NB4 (cell line): ENCODE measurements at regions not wholly inside any gene's neighbourhood (a gene's known extent, or its start where the extent isn't known, plus 50 kb on each side); places are given as distances from the start of the nearest gene placed in this dataset.

Experiments
- POLR2A ChIP-seq: IDR thresholded peaks from 2 replicates; pipeline ENCODE4 v1.6.1; 2011; ENCODE audit warnings: mild to moderate bottlenecking; ENCODE audit not compliant: insufficient read length; ENCODE audit errors: extremely low read depth
- TF ChIP-seq, protein P1 (sequence below): IDR thresholded peaks from one replicate; pipeline ENCODE4 v1.5.1; 2012; ENCODE audit warnings: low read depth, low read length

DNA sequence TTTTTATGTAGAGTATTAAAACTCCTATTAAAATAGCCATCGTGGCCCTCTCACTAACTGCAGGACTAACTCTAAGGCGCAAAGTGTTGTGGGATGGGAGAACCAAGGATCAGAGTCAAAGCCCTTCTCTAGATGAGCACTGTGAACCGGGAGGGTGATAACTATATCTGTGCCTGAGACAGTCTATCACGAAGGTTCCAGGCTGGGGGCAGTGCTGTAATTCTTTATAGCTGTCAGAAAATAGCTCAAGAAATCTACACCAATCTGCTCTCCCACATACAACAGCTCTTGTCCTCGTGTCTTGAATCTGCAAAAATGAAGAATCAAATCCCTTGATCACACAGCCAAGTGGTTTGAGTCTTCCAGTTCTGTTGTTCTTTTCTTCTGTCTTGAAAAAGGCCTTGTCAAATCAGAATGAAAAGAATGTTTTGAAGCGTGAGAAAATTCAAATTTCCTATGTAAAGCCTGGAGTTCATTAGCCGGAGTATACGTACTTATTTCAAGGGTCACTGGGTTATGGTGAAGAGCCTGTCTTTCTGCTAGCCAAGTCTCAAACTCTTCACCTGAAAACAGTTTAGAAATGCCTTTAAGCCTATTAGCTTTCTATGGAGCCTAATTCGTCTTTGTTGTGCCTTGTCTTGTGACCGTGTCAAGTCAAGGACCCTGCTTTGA is 185.3 kb upstream of the NECTIN3 start:
- no peak for TF ChIP-seq POLR2A
- TF ChIP-seq, protein P1, sequence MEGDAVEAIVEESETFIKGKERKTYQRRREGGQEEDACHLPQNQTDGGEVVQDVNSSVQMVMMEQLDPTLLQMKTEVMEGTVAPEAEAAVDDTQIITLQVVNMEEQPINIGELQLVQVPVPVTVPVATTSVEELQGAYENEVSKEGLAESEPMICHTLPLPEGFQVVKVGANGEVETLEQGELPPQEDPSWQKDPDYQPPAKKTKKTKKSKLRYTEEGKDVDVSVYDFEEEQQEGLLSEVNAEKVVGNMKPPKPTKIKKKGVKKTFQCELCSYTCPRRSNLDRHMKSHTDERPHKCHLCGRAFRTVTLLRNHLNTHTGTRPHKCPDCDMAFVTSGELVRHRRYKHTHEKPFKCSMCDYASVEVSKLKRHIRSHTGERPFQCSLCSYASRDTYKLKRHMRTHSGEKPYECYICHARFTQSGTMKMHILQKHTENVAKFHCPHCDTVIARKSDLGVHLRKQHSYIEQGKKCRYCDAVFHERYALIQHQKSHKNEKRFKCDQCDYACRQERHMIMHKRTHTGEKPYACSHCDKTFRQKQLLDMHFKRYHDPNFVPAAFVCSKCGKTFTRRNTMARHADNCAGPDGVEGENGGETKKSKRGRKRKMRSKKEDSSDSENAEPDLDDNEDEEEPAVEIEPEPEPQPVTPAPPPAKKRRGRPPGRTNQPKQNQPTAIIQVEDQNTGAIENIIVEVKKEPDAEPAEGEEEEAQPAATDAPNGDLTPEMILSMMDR, result no peak
